GM21619 (cell line): ENCODE measurements at regions not wholly inside any gene's neighbourhood (a gene's known extent, or its start where the extent isn't known, plus 50 kb on each side); places are given as distances from the start of the nearest gene placed in this dataset.
"Not testable (repeated sequence)": the region's sequence is repeated elsewhere in the genome, so short reads cannot be mapped to it uniquely, and the experiment has no call there.

Source experiments
- ATAC-seq: cut with Tn5 transposase; IDR thresholded peaks from one replicate; pipeline ENCODE4 v1.9.1; 2021; ENCODE audit not compliant: unreplicated experiment

GRCh38 chr12:28689398-28690175, 459.5 kb upstream of the FAR2 start:
- ATAC-seq: no peak

- ATAC-seq: no peak
Measured at GRCh38 chr12:28693565-28694219, 455.4 kb upstream of the FAR2 start.

- no peak for ATAC-seq
Measured at GRCh38 chr12:28698553-28698952, 450.5 kb upstream of the FAR2 start.

- ATAC-seq: no peak
Measured at GRCh38 chr12:28699029-28699428, 450.0 kb upstream of the FAR2 start.

GRCh38 chr12:28700161-28700560, 448.9 kb upstream of the FAR2 start:
- no peak for ATAC-seq

GRCh38 chr12:28704477-28705169, 444.5 kb upstream of the FAR2 start:
- ATAC-seq: no peak

GRCh38 chr12:28708918-28709371, 440.1 kb upstream of the FAR2 start:
- ATAC-seq: no peak

- no peak for ATAC-seq
Measured at GRCh38 chr12:28709986-28710685, 438.9 kb upstream of the FAR2 start.

GRCh38 chr12:28710882-28711281, 438.2 kb upstream of the FAR2 start:
- ATAC-seq: no peak

GRCh38 chr12:28711421-28711820, 437.7 kb upstream of the FAR2 start:
- no peak for ATAC-seq

- ATAC-seq: no peak
Measured at GRCh38 chr12:28742791-28743190, 406.3 kb upstream of the FAR2 start.

GRCh38 chr12:28746734-28747325, 402.2 kb upstream of the FAR2 start:
- ATAC-seq: no peak

GRCh38 chr12:28750946-28751685, 398.0 kb upstream of the FAR2 start:
- ATAC-seq: no peak

GRCh38 chr12:28755027-28755426, 394.1 kb upstream of the FAR2 start:
- ATAC-seq: no peak

GRCh38 chr12:28759333-28759732, 389.7 kb upstream of the FAR2 start:
- ATAC-seq: no peak

GRCh38 chr12:28760040-28760903, 388.8 kb upstream of the FAR2 start:
- not testable (repeated sequence) for ATAC-seq

- ATAC-seq: not testable (repeated sequence)
Measured at GRCh38 chr12:28761897-28762296, 387.2 kb upstream of the FAR2 start.

- no peak for ATAC-seq
Measured at GRCh38 chr12:28766398-28766797, 382.7 kb upstream of the FAR2 start.

GRCh38 chr12:28767836-28768348, 381.2 kb upstream of the FAR2 start:
- ATAC-seq: no peak
